ENCODE measurements at regions not wholly inside any gene's neighbourhood (a gene's known extent, or its start where the extent isn't known, plus 50 kb on each side); places are given as distances from the start of the nearest gene placed in this dataset.
A peak's percentile ranks its signal among the peaks of the same experiment; 100 is the strongest.
"Not testable (repeated sequence)": the region's sequence is repeated elsewhere in the genome, so short reads cannot be mapped to it uniquely, and the experiment has no call there.

DNA sequence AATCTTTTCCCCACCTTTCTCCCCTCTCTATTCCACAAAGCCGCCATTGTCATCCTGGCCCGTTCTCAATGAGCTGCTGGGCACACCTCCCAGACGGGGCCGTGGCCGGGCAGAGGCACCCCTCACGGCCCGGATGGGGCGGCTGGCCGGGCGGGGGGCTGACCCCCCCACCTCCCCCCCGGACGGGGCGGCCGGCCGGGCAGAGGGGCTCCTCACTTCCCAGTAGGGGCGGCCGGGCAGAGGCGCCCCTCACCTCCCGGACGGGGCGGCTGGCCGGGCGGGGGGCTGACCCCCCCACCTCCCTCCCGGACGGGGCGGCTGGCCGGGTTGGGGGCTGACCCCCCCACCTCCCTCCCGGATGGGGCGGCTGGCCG is 85.6 kb downstream of the OR2B2 start:
- DNase-seq (ENCODE audit: low read depth): not testable (repeated sequence)

- DNase-seq (ENCODE audit: low read depth): not testable (repeated sequence)
Measured at GRCh38 chr6:27825848-27826611, 86.2 kb downstream of the OR2B2 start.

DNA sequence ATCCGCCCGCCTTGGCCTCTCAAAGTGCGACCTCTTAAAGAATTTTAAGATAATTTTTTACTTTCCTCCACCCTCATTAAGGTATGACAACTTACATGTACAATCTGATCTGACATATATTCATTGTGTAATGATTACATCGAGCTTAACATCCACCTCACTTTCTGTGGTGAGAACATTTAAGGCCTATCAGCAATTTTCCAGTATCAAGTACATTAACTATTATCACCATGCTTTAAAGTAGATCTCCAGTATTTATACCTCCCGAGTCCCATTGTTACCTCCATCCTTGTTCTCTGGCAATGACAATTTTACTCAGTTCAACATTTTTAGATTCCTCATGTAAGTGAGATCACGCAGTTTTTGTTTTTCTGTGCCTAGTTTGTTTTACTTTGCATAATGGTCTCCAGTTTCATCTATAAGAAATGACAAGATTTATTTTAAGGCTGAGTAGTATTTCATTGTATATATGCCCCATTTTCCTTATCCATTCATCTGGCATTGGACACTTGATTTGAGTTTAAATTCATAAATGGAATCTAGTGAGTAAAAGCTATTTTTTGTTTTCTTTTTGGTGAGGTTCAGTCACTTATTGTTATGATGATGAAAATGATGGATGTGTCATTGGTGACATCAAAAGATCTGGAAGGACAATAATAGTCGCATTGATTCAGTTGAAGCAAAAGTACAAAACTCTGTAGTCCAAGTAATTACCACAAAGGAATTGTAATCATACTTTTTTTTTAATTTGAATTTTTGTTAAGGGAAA is 87.0 kb downstream of the OR2B2 start:
- DNase-seq (ENCODE audit: low read depth): no peak

- peak; percentile 85 for DNase-seq (ENCODE audit: low read depth)
Measured at GRCh38 chr6:27824211-27825024, 87.8 kb downstream of the OR2B2 start.

- peak; percentile 78 for DNase-seq (ENCODE audit: low read depth)
Measured at GRCh38 chr6:27823714-27824210, 88.4 kb downstream of the OR2B2 start.

- no peak for DNase-seq (ENCODE audit: low read depth)
Measured at GRCh38 chr6:27816906-27817305, 95.3 kb downstream of the OR2B2 start.

DNA sequence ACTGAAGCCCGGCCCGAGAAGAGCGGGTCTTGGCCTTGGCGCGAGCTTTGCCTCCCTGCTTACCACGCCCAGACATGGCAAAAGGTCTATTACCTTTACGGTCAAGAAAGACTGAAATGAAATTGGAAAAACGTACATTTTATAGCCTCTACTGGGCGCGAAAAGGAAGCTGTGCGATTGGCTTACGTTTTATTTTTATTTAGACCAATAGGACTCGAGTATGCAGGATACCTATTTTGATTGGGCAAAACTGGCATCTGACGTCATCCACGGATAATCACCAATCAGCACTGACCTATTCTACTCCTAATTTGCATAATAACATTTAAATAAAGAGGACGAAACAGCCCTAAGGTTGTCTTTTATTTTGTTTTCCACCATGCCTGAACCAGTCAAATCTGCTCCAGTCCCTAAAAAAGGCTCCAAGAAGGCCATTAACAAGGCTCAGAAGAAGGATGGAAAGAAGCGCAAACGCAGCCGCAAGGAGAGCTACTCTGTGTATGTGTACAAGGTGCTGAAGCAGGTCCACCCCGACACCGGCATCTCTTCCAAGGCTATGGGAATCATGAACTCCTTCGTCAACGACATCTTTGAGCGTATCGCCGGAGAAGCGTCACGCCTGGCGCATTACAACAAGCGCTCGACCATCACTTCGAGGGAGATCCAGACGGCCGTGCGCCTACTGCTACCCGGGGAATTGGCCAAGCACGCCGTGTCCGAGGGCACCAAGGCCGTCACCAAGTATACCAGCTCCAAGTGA is 97.4 kb downstream of the OR2B2 start:
- peak; percentile 95 for DNase-seq (ENCODE audit: low read depth)

- not testable (repeated sequence) for DNase-seq (ENCODE audit: low read depth)
Measured at GRCh38 chr6:27814415-27814664, 97.9 kb downstream of the OR2B2 start.

DNA sequence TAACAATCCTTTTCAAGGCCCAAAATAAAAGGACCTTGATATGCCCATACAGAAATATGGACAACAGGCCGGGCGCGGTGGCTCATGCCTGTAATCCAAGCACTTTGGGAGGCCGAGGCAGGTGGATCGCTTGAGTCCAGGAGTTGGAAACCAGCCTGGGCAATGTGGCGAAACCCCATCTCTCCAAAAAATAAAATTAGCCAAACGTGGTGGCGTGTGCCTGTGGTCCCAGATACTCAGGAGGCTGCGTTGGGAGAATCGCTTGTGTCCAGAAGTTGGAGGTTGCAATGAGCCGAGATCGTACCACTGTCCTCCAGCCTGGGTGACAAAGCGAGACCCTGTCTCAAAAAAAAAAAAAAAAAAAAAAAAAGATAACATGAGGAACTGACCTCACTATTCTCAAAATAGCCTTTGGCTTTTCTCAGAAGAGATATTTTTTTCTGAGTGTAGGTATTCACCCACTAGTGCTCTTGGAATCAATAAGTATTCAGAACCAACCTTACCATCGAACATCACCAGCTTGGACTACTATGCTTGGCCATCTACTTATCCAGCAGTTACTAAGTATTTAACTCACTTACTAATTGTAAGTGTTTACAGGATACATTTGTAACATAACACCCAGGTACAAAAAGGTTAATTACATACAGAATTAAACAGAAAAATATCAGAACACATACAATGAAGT is 99.2 kb downstream of the OR2B2 start:
- DNase-seq (ENCODE audit: low read depth): no peak

GRCh38 chr6:27812078-27812804 is 100.0 kb downstream of the OR2B2 start:
- no peak for DNase-seq (ENCODE audit: low read depth)

GRCh38 chr6:27811451-27811772 is 100.8 kb downstream of the OR2B2 start:
- no peak for DNase-seq (ENCODE audit: low read depth)

DNA sequence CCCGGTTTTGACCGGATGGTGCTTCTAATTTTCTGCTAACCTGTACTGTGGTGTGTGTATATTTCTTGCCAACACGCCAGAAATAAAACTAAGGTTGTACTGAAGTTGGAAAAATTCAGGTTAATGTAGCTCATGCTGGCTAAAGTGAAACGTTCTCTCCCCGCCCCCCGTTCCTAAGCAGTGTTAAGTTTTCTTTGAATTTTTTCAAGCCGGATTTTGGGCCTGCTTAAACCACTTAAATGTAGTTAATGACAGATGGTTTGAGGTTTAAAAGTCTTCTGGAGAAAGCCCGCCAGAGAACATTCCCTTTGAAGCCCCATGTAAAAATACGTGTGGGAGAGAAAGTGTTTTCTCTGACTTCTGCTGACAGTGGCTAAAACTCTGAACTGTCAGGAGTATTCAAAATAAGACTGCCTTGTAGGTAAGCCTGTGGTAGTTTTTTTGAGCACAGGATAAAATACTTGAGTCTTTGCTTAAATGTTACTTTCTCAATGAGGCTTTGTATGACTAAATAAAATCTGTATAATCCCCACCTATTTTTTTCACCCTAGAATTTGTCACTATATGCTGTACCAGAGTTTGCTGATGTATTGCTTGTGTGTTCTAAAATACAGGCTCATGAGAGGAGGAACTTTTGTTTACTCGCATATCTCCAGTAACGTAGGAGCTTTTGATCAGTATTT is 101.3 kb downstream of the OR2B2 start:
- DNase-seq (ENCODE audit: low read depth): peak; percentile 13

- peak; percentile 98 for DNase-seq (ENCODE audit: low read depth)
Measured at GRCh38 chr6:27809939-27810767, 102.0 kb downstream of the OR2B2 start.

DNA sequence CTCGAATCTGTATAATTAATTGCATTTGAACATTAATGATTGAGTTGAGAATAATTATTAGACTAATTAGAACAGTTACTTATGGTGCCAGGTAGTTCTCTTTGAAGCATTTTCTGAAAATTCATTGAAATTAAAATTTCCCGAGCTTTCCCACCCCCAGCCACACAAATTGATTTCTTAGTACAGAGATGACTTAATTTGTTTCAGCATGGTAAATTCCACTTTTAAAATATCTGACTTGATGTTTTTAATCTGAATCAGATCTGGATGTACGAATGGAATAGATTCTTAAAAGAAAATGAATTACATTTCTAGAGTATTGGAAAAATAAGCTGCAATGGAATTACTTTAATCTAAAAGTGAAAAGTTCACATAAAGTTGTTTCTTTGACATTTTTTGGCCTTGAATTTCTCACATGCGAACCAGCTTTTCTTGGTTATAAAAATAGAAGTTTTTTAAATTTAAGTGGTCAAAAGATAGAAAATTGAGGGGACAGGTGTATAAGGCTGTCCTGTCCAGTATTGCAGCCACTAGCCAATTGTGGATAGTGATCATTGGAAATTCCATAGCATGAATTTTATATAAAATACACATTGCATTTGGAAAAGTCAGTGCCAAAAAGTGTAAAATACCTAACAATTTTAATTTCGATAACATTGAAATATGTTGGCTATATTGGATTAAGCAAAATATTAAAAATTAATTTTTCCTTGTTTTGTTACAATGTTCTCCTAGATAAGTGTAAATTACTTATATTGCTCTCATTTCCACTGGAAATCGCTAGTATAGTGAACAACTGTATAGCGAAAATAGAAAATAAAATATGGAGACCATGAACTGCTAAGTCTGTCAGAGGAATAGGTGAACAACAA is 102.9 kb downstream of the OR2B2 start:
- DNase-seq (ENCODE audit: low read depth): no peak

DNA sequence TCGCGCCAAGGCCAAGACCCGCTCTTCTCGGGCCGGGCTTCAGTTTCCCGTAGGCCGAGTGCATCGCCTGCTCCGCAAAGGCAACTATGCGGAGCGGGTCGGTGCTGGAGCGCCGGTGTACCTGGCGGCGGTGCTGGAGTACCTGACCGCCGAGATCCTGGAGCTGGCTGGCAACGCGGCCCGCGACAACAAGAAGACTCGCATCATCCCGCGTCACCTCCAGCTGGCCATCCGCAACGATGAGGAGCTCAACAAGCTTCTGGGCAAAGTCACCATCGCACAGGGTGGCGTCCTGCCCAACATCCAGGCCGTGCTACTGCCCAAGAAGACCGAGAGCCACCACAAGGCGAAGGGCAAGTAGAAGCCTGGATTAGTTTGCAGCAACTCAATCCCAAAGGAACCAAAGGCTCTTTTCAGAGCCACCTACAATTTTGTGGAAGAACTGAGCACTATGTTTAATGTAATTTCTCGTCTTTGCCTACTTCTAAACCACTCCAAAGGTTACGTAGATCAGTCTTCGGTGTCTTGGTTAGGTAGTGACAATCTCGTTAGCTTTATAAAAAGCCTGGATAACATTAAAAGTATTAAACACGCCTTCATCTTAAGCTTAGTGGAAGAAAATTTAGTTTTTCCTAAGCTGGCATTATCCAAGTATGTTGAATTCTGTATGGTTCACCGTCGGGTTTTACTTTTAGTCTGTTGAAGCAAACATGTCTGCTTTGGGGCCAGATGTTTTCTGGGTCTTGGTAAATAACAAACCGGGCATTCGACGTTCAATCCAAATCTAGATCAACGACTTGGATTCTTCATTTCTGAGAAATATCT is 103.7 kb downstream of the OR2B2 start:
- DNase-seq (ENCODE audit: low read depth): peak; percentile 65

DNA sequence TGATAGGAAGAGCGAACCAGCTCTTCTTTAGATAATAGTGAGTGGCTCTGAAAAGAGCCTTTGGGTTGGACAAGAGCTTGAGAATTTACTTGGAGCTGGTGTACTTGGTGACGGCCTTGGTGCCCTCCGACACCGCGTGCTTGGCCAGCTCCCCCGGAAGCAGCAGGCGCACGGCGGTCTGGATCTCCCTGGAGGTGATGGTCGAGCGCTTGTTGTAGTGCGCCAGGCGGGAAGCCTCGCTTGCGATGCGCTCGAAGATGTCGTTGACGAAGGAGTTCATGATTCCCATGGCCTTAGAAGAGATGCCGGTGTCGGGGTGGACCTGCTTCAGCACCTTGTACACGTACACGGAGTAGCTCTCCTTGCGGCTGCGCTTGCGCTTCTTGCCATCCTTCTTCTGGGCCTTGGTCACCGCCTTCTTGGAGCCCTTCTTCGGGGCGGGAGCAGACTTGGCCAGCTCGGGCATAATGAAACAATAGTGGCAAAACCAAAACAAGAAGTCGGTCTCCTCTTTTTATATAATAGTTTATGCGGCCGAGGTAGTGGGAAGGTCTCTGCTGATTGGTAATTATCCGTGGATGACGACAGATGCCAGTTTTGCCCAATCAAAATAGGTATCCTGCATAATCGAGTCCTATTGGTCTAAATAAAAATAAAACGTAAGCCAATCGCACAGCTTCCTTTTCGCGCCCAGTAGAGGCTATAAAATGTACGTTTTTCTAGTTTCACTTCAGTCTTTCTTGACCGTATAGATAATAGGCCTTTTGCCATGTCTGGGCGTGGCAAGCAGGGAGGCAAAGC is 104.6 kb downstream of the OR2B2 start:
- DNase-seq (ENCODE audit: low read depth): peak; percentile 96

Data from EH (cell line).